LNCaP clone FGC (cell line): ENCODE measurements at regions not wholly inside any gene's neighbourhood (a gene's known extent, or its start where the extent isn't known, plus 50 kb on each side); places are given as distances from the start of the nearest gene placed in this dataset.

ENCODE experiments used
- DNase-seq: peaks from one replicate; pipeline ENCODE4 v3.0.0-alpha.2; 2011; ENCODE audit warnings: low read depth
- H3K4me3 ChIP-seq: 2 replicates; pipeline ENCODE4 v1.5.1; 2011; ENCODE audit warnings: mild to moderate bottlenecking, low read depth, low read length, control low read depth
- TF ChIP-seq, protein P1 (sequence below): IDR thresholded peaks from 2 replicates; pipeline ENCODE4 v1.5.1; 2012; ENCODE audit warnings: mild to moderate bottlenecking; ENCODE audit not compliant: control insufficient read depth, insufficient read depth; ENCODE audit errors: extremely low read depth

DNA sequence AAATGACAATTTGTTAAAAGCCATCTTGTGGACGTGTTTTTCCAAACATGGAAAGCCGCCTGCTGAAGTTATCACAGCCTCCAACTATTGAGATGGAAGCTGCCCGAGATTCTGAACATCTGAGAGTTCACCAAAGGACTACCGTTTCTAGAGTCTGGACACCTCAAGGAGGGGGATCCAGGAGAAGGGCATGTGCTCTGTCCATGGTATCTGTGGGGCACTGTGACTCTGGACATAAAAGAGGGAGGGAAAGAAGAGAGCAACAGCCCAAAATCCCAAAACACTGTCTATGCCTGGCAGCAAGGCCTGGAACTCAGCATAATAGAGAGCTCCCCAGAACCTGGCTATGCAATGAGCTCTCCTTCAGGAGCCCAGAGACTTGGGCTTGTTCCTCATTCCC is 319.9 kb downstream of the EN1 start:
- DNase-seq = no peak
- no peak overlapping the region for H3K4me3 ChIP-seq
- TF ChIP-seq, protein P1, sequence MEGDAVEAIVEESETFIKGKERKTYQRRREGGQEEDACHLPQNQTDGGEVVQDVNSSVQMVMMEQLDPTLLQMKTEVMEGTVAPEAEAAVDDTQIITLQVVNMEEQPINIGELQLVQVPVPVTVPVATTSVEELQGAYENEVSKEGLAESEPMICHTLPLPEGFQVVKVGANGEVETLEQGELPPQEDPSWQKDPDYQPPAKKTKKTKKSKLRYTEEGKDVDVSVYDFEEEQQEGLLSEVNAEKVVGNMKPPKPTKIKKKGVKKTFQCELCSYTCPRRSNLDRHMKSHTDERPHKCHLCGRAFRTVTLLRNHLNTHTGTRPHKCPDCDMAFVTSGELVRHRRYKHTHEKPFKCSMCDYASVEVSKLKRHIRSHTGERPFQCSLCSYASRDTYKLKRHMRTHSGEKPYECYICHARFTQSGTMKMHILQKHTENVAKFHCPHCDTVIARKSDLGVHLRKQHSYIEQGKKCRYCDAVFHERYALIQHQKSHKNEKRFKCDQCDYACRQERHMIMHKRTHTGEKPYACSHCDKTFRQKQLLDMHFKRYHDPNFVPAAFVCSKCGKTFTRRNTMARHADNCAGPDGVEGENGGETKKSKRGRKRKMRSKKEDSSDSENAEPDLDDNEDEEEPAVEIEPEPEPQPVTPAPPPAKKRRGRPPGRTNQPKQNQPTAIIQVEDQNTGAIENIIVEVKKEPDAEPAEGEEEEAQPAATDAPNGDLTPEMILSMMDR = no peak

DNA sequence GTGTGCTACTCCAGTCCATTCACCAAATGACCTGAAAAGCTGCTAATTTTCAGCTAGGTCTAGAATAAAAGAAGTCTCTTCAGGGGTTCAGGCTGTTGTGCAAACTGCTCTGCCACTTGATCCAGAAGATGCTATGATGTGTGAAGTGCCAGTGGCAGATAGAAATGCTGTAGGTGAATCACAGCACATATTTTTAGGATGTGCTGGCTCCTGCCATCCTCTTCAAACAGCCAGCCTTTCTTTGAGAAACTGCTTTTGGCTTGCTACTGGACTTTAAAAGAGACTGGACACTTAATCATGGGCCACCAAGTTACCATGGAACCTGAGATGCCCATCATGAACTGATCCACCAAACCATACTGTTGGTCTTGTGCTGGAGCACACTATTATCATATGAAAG is 322.1 kb downstream of the EN1 start:
- no peak overlapping the region for H3K4me3 ChIP-seq
- DNase-seq = no peak
- TF ChIP-seq, protein P1 = no peak

DNA sequence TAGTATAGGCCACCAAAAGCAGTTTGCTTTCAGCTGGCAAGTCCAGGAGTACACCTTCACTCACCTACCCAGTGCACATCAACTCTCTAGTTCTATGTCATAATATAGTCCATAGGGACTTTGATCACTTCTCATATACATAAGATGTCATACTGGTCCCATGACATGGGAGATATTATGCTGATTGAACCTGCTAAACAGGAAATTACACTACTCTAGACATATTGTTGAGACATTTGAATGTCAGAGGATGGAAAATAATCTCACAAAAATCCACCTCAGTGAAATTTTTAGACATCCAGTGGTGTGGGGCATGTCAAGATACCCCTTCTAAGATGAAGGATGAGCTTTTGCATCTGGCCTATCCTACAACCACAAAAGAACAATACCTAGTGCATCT is 322.5 kb downstream of the EN1 start:
- H3K4me3 ChIP-seq = no peak overlapping the region
- no peak for DNase-seq
- TF ChIP-seq, protein P1 = no peak

DNA sequence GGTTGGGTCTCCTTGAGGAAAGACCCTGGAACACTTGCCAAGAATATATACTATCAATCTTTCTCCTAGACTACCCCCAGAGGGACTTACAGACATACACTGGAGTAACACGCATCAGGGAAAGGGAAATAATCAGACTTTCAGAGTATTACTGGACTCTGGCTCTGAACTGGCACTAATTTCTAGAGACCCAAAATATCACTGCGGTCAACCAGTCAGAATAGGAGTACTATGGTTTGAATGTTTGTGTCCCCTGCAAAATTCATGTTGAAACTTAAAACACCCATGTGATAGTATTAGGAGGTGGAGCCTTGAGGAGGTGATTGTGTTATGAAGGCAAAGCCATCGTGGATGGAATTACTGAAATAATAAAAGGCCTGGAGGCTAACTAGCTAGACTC is 323.7 kb downstream of the EN1 start:
- DNase-seq = no peak
- TF ChIP-seq, protein P1 = no peak
- no peak overlapping the region for H3K4me3 ChIP-seq

DNA sequence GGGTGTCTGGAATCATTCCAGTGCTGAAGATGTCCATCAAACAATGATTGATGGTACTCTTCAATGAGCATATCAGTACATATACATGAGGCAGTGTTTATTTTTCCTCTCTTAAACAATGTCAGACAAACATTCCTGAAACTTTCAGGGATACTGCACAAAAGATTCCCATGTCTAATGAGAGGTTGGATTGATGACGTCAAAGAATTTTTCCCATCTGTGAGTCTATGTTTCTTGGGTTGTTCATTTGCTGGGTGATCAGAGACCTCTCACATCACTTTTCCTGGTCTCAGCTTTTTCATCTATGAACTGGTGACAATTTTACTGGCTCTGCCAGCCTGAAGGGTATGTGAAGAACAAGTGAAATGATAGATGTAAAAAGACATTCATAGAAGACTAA is 325.5 kb downstream of the EN1 start:
- TF ChIP-seq, protein P1 = no peak
- no peak overlapping the region for H3K4me3 ChIP-seq
- no peak for DNase-seq

DNA sequence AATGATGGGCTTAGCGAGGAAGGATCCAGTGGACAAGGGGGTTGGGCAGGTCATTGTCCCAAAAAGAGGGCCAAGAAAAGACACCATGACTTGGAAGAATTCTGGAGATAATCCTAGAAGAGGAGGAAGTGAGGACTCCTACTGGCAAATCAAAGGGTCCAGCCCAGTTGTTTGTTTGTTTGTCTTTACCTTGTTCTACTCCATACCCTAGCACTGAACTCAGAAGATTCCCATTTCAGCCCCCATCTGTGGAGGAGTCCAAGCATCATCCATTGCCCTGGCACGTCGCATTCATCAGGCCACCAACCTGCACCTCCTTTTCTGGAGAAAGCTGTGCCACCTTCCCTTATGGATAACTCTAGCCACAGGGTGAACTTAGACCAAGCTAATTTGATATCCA is 326.2 kb downstream of the EN1 start:
- TF ChIP-seq, protein P1 = no peak
- DNase-seq = no peak
- no peak overlapping the region for H3K4me3 ChIP-seq

DNA sequence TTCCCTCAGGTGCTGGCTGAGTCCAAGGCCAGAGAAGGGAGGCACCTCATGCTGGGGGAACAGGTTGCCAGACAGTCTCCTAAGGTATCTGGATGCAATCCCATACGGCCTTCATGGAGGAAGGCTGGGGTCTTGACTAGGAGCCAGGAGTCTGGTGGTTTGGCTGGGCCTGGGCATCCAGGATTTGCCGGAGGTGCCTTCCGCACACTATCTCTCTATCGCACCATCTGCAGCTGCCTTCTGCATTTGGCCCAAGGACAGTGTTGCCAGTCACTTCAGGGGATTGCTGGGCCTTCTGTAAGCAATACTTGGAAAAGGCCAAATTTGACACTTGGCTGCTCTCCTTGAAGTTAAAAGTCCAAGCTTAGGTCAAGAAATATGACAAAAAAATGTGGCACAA is 327.2 kb downstream of the EN1 start:
- H3K4me3 ChIP-seq = no peak overlapping the region
- DNase-seq = no peak
- TF ChIP-seq, protein P1 = no peak
